Heart left ventricle (tissue), 16 donors: ENCODE measurements at regions not wholly inside any gene's neighbourhood (a gene's known extent, or its start where the extent isn't known, plus 50 kb on each side); places are given as distances from the start of the nearest gene placed in this dataset.

Experiments
- ATAC-seq, 4 donors: fragments of 200-7000 bp; cut with Tn5 transposase; one replicate each; pipeline ENCODE4 v1.9.1; 2020 to 2022; ENCODE audit warnings: moderate library complexity in 4 of 4, mild to moderate bottlenecking in 3 of 4, moderate number of reproducible peaks in 1 of 4
- DNase-seq, 5 donors: peaks; one replicate each; pipeline ENCODE4 v3.0.0-alpha.2; 2020
- H3K27ac ChIP-seq, 12 donors: fragments of 200-600 bp; sonication (generic) in 4 of 12; one replicate each; pipeline versions ENCODE4 v1.5.0 to v1.8.0; 2016 to 2022; ENCODE audit warnings: mild to moderate bottlenecking in 2 of 12
- H3K27me3 ChIP-seq, 9 donors: fragments of 200-600 bp; sonication (generic) in 2 of 9; one replicate each; pipeline versions ENCODE4 v1.5.1 to v1.8.0; 2016 to 2022; ENCODE audit warnings: mild to moderate bottlenecking in 3 of 9
- H3K36me3 ChIP-seq, 9 donors: fragments of 200-600 bp; sonication (generic) in 2 of 9; one replicate each; pipeline versions ENCODE4 v1.5.0 to v1.8.0; 2018 to 2022; ENCODE audit warnings: mild to moderate bottlenecking in 2 of 9
- H3K4me1 ChIP-seq, 12 donors: fragments of 200-600 bp; sonication (generic) in 4 of 12; one replicate each; pipeline versions ENCODE4 v1.5.0 to v1.8.0; 2016 to 2022; ENCODE audit warnings: mild to moderate bottlenecking in 3 of 12
- H3K4me3 ChIP-seq, 12 donors: fragments of 200-600 bp; sonication (generic) in 4 of 12; one replicate each; pipeline versions ENCODE4 v1.5.0 to v1.8.0; 2017 to 2022; ENCODE audit warnings: mild to moderate bottlenecking in 9 of 12, moderate library complexity in 4 of 12
- H3K9me3 ChIP-seq, 12 donors: fragments of 200-600 bp; sonication (generic) in 4 of 12; one replicate each; pipeline versions ENCODE4 v1.5.0 to v1.8.0; 2016 to 2022; ENCODE audit warnings: mild to moderate bottlenecking in 1 of 12
- CTCF ChIP-seq, 12 donors: fragments of 200-600 bp; sonication (generic) in 4 of 12; IDR thresholded peaks; one replicate each; pipeline versions ENCODE4 v1.5.0 to v1.8.0; 2018 to 2022; ENCODE audit warnings: antibody characterized with exemption in 12 of 12, mild to moderate bottlenecking in 5 of 12
- POLR2A ChIP-seq, 2 donors: fragments of 450-650 bp; IDR thresholded peaks; one replicate each; pipeline ENCODE4 v1.6.1; 2017; ENCODE audit warnings: antibody characterized with exemption in 2 of 2, mild to moderate bottlenecking in 2 of 2, moderate library complexity in 2 of 2
- WGBS, 4 donors: extraction: QIAGEN DNeasy Blood & Tissue Kit in 2 of 4; methylation state at CpG; one replicate each; pipeline versions ENCODE4 v1.1.5 to v1.1.7; 2013 to 2018; 5-methylcytosine and 5-hydroxymethylcytosine counted together
- intact Hi-C, 10 donors: fragments of 100-400 bp; cut with DNase I; formaldehyde crosslinking; loops; one replicate each; pipeline versions ENCODE4 v1.11.1 to v1.14.2; 2022
- donor health status: ischemic (EF 13 %, LVEDD 7.1; RV severe dilation, severe dysfunction).
- donor health status: healthy with polysubstance abuse.
- donor health status: DM: no; HTN: yes; CAD: no.
- donor health status: DM: no; HTN: no; CAD: no.
- donor health status: ischemic (EF 25% LVEDD 6.9; RV normal size, moderate dysfunction).
- donor health status: ischemic (EF 25% LVEDD 5.7; RV mildly dilated, moderate dysfunction).
- donor health status: healthy.
- donor health status: DM: yes; HTN: yes; CAD: no.
- donor health status: ischemic (EF 35%, LVEDD 5.7; RV mildly dilated, moderate dysfunction).
- donor health status: nonischemic (EF 11% LVEDD 7.7; RV severe dilation, severe dysfunction).
- donor health status: DM: yes; HTN: yes; CAD: no.
- donor health status: PGD.
- donor health status: ischemic (EF 29% LVEDD 5.4; RV normal size, mild dysfunction).
- donor health status: nonischemic (EF 23%, LVEDD 6.1; RV moderate dilation, normal function).

- DNase-seq (no peak), ATAC-seq (no peak)
- no peaks in the 10 kb centered on the region for H3K4me1 ChIP-seq
- intact Hi-C loops: no loop called here
- TF ChIP-seq CTCF (IDR thresholded peaks at IDR 0.05) (no peak), POLR2A (IDR thresholded peaks at IDR 0.05) (no peak)
- no peaks in the 10 kb centered on the region for H3K36me3 ChIP-seq
- no peak overlapping the region for H3K27ac ChIP-seq
- H3K27me3 ChIP-seq: no peaks in the 10 kb centered on the region
- H3K9me3 ChIP-seq: no peaks in the 10 kb centered on the region
- H3K4me3 ChIP-seq: no peak overlapping the region
- WGBS, 4 donors: 78 to 88% (median 84%) methylated on average over 2 of the region's 2 CpGs
Measured at GRCh38 chrX:95383778-95384177, 1300.9 kb upstream of the DIAPH2 start.

GRCh38 chrX:95427389-95427788 is 1257.3 kb upstream of the DIAPH2 start:
- Histone ChIP-seq H3K27me3 (no peaks in the 10 kb centered on the region), H3K9me3 (peaks cover 0 to 5% (median 0%) of the 10 kb centered on the region in 12 donors), H3K36me3 (no peaks in the 10 kb centered on the region), H3K4me3 (no peak overlapping the region), H3K4me1 (no peaks in the 10 kb centered on the region), H3K27ac (no peak overlapping the region)
- WGBS, 4 donors: 84 to 95% (median 93%) methylated on average over 2 of the region's 2 CpGs
- ATAC-seq: no peak
- TF ChIP-seq POLR2A (IDR thresholded peaks at IDR 0.05) (no peak), CTCF (IDR thresholded peaks at IDR 0.05) (no peak)
- DNase-seq: no peak
- intact Hi-C loops: loop anchor here in 1 of 10 donors (10.0 kb wide), 1 partner anchor 63 kb away; no protein-coding TSS in a partner anchor

GRCh38 chrX:95435198-95435597 is 1249.4 kb upstream of the DIAPH2 start:
- no peak for ATAC-seq
- no peak for DNase-seq
- intact Hi-C loops: no loop called here

GRCh38 chrX:95441836-95442235 is 1242.8 kb upstream of the DIAPH2 start:
- 27 to 48% (median 40%) methylated on average over 4 of the region's 4 CpGs for WGBS, 4 donors
- intact Hi-C loops: no loop called here
- no peak for TF ChIP-seq POLR2A (IDR thresholded peaks at IDR 0.05)
- Histone ChIP-seq H3K36me3 (no peaks in the 10 kb centered on the region), H3K27me3 (no peaks in the 10 kb centered on the region), H3K9me3 (peaks cover 0 to 19% (median 0%) of the 10 kb centered on the region in 12 donors), H3K27ac (no peak overlapping the region), H3K4me3 (no peak overlapping the region), H3K4me1 (no peaks in the 10 kb centered on the region)
- no peak for DNase-seq
- ATAC-seq: no peak

More at GRCh38 chrX:95435198-95435597, 1249.4 kb upstream of the DIAPH2 start:
- no peak overlapping the region for H3K27ac ChIP-seq
- H3K4me3 ChIP-seq: no peak overlapping the region
- H3K4me1 ChIP-seq: no peaks in the 10 kb centered on the region
- H3K27me3 ChIP-seq: no peaks in the 10 kb centered on the region
- no peaks in the 10 kb centered on the region for H3K36me3 ChIP-seq
- no peaks in the 10 kb centered on the region for H3K9me3 ChIP-seq
- no peak for TF ChIP-seq CTCF (IDR thresholded peaks at IDR 0.05)
- TF ChIP-seq POLR2A (IDR thresholded peaks at IDR 0.05): no peak

GRCh38 chrX:95484781-95485180 is 1199.9 kb upstream of the DIAPH2 start:
- no peaks in the 10 kb centered on the region for H3K36me3 ChIP-seq
- DNase-seq (no peak), ATAC-seq (no peak)
- 38 to 63% (median 54%) methylated on average over 1 of the region's 1 CpG for WGBS, 4 donors
- intact Hi-C loops: no loop called here
- no peak overlapping the region for H3K4me3 ChIP-seq
- H3K27ac ChIP-seq: no peak overlapping the region
- no peaks in the 10 kb centered on the region for H3K9me3 ChIP-seq
- no peak for TF ChIP-seq POLR2A (IDR thresholded peaks at IDR 0.05)
- TF ChIP-seq CTCF (IDR thresholded peaks at IDR 0.05): no peak
- no peaks in the 10 kb centered on the region for H3K4me1 ChIP-seq
- H3K27me3 ChIP-seq: no peaks in the 10 kb centered on the region
